OCI-LY3 (cell line): ENCODE measurements at regions not wholly inside any gene's neighbourhood (a gene's known extent, or its start where the extent isn't known, plus 50 kb on each side); places are given as distances from the start of the nearest gene placed in this dataset.

Experiments
- CTCF ChIP-seq: fragments of 200-600, 300-600 bp; sonication (generic); IDR thresholded peaks from 2 replicates; pipeline ENCODE4 v1.5.1; 2014; ENCODE audit warnings: antibody characterized with exemption, low read length, low read depth
- EZH2phosphoT487 ChIP-seq: fragments of 200-600 bp; shearing (Covaris generic); IDR thresholded peaks from 2 replicates; pipeline ENCODE4 v1.6.1; 2018; ENCODE audit warnings: antibody characterized with exemption, mixed run types, low read depth

- TF ChIP-seq CTCF, result no peak
- TF ChIP-seq EZH2phosphoT487, result no peak
Measured at GRCh38 chrX:40359593-40359992, 221.2 kb upstream of the ATP6AP2 start.
